IPS-NIHi7 (cell line): ENCODE measurements at regions not wholly inside any gene's neighbourhood (a gene's known extent, or its start where the extent isn't known, plus 50 kb on each side); places are given as distances from the start of the nearest gene placed in this dataset.
A peak's percentile ranks its signal among the peaks of the same experiment; 100 is the strongest.

Experiments
- DNase-seq: peaks from one replicate; pipeline ENCODE4 v3.0.0; 2012; ENCODE audit warnings: mixed read lengths; ENCODE audit errors: extremely low spot score

GRCh38 chr10:70939441-70940003 lies 51.2 kb upstream of the PCBD1 start:
- no peak for DNase-seq

DNA sequence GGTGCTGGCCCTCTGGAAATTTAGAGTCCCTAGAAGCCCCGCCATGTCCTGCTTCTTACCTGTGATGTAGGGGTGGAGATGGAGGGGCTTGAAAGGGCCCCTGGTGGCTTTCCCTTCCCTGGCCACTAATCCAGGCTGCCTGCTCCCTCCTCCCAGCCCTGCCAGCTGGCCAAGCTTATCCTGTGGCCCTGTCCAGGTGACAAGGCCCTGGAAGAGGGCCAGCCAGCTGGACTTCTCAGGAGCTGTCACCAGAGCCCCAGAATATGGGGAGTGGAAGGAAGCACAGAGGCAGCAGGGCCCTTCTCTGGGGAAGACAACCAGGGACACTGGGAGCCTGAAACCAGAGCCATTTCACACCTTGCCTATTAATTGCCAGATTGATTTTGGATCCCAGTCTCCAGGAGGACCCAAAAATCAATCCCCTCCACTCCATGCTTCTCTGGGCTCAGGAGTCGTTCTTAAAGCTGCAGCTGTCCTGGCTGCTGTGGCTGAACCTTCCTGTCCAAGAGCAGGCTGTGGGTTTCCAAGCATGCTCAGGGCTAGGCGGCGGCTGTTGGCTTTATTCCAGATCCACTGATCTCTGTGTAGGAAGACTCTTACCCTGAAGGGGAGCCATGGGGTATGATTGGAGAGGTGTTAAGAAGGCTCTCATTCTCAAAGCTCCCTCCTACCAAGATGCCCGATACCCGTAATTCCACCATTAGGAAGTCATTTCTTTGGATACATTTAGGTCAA lies 52.6 kb upstream of the PCBD1 start:
- DNase-seq: no peak

DNA sequence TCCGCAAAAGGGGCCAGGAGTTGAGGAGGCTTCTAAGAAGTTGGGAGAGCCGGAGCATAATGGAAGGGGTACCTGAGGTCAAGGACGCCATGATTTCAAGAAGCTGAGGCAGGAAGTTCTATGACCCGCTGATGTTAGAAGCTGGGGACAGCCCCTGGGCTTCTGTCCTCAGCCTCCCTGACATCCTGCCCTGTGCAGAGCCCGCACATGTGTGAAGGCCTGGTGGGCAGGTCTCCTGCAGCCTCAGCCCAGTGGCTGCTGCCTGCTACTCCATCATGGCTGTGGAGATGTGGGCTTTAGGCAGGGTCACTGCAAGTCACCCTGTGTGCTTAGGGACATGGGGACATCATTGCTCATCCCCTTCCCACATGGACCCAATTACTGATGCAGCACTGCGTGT lies 53.8 kb upstream of the PCBD1 start:
- no peak for DNase-seq

- DNase-seq: no peak
These were observed 54.4 kb upstream of the PCBD1 start for GRCh38 chr10:70942725-70943124.

GRCh38 chr10:70943249-70943648 lies 54.9 kb upstream of the PCBD1 start:
- no peak for DNase-seq

DNA sequence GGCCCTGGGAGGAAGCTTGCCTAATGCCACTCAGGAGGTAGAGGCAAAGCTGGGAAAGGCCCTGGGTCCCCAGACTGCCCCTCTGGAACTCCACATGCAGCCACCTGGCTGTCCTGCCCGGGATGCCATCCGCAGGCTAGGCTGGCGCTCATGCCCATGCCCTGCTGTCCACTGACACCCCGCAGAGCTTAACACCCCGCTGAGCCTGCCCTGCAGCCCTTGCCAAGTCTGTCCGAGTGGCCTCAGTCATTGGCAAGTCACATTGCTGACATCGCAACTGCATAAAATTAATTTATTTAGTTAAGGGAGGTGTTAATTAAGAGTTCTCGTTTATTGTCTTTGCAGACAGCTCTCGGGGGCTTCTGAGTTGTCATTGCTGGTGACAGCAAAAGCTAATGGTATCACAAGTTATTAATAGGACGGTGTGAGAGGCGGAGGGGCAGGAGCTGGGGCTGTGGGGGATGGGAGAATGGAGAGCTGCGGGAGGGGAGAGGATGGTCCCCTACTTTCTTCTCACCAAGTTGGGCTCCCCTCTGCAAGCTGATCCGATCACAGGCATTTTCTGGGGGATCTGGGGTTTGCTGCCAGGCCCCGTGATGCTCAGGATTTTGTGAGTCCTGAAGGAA lies 55.6 kb upstream of the PCBD1 start:
- no peak for DNase-seq

DNA sequence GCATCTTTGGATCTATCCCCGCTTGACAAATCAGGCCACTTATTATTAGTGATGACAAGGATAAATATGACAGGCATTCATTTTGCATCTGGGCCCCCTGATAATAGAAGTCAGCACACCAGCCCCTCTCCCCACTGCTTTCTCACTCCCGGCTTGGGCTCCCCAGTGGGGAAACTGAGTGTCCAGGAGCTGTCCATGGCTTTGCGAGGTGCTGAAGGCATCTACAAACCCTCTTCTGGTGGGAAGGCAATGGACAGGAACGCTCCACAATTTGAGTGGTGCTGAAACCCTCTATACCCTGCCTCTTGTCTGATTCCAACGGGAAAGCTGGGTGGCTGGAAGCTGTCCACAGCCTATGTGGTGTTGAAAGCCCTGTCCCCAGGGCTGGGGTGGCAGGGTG lies 61.7 kb upstream of the PCBD1 start:
- DNase-seq: no peak

DNA sequence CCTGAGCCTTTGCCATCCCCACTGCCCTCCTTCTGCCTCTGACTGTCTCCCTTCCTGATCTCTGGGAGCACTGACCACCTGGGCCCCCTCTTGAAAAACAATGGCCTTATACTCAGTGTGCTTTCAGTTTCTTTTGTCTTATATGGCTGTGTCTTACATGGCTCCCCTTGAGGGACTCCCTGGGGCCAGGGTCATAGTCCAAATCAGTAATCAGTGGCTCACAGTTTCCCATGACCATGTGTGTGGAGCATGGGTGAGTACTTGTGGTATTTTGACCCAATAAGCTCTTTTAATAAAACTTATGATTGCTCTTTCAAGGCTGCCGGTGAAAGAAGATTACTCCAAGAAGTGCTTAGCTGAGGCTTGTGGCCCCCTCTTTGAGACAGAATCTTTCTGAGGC lies 62.4 kb upstream of the PCBD1 start:
- no peak for DNase-seq

- no peak for DNase-seq
These were observed 64.0 kb upstream of the PCBD1 start for GRCh38 chr10:70952401-70952800.

GRCh38 chr10:70952921-70953320 lies 64.6 kb upstream of the PCBD1 start:
- DNase-seq: no peak

GRCh38 chr10:70954381-70955176 lies 66.2 kb upstream of the PCBD1 start:
- DNase-seq: no peak

- peak; percentile 71 for DNase-seq
These were observed 67.8 kb upstream of the PCBD1 start for GRCh38 chr10:70956029-70956759.

- no peak for DNase-seq
These were observed 70.0 kb upstream of the PCBD1 start for GRCh38 chr10:70958396-70958795.

DNA sequence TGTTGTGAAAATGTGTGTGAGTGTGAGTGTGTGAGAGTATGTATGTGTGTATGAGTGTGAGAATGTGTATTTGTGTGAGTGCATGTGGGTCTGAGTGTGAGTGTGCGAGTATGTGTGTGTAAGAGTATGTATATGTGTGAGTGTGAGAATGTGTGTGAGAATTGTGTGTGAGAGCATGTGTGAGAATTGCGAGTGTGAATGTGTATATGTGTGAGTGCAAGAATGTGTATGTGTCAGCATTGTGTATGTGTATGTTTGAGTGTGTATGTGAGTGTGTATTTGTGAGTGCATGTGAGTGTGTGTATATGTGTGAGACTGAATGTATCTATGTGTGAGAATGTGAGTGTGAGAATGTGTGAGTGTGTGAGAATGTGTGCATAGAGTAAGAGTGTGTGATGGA lies 72.0 kb upstream of the PCBD1 start:
- DNase-seq: no peak

GRCh38 chr10:70960783-70961570 lies 72.6 kb upstream of the PCBD1 start:
- no peak for DNase-seq

DNA sequence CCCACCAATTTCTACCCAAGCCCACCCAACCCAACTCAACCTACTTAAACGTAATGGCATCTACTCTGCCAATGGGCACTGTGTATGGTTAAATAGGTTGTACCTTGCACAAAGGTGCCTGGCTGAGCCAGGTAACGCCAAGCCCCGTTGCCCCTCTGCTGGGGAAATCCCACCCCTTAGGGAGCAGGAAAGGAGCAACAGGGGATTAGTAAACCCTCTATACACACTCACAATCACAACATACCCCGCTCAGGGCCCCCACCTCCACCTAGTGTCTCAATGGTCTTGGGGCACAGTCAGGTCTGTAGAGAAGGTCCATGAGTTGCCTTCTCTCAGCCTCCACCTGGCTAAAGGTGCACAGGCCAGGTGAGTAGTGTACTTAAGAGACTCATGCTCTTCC lies 74.3 kb upstream of the PCBD1 start:
- DNase-seq: no peak

GRCh38 chr10:70963271-70963670 lies 74.9 kb upstream of the PCBD1 start:
- DNase-seq: no peak

GRCh38 chr10:70964245-70964644 lies 75.9 kb upstream of the PCBD1 start:
- no peak for DNase-seq

DNA sequence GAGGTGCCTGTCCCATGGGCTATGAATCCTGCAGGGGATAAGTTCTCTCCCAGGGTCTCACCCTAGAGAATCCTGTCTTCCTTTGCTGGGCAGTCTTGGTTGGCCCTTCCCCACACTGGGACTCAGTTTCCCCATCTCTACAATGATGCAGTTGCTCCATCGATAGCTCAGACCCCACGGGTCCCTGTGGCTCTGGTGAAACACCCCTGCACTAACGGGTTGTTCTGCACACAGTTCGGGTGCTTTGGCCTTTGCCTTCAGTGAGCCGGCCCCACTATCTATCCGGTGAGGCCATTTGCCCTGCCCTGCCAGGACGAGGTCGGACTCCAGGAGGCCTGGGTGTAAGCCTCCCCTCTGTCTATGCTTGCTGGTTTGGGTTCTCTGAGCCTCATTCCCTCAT lies 76.5 kb upstream of the PCBD1 start:
- no peak for DNase-seq

- DNase-seq: no peak
These were observed 77.2 kb upstream of the PCBD1 start for GRCh38 chr10:70965566-70965965.
